ENCODE measurements at regions not wholly inside any gene's neighbourhood (a gene's known extent, or its start where the extent isn't known, plus 50 kb on each side); places are given as distances from the start of the nearest gene placed in this dataset.

GRCh38 chr16:55039042-55039441, 108.4 kb downstream of the IRX5 start:
- H3K4me1 ChIP-seq (ENCODE audit: control insufficient read depth, low read length) = no peaks in the 10 kb centered on the region
- no peaks in the 10 kb centered on the region for H3K79me2 ChIP-seq (ENCODE audit: control insufficient read depth, low read length)
- no peak overlapping the region for H3K27ac ChIP-seq (ENCODE audit: low read depth, low read length)
- no peaks in the 10 kb centered on the region for H3K27me3 ChIP-seq (ENCODE audit: control insufficient read depth, low read length)
- H3K4me2 ChIP-seq (ENCODE audit: low read length) = no peak overlapping the region
- TF ChIP-seq, protein P1, sequence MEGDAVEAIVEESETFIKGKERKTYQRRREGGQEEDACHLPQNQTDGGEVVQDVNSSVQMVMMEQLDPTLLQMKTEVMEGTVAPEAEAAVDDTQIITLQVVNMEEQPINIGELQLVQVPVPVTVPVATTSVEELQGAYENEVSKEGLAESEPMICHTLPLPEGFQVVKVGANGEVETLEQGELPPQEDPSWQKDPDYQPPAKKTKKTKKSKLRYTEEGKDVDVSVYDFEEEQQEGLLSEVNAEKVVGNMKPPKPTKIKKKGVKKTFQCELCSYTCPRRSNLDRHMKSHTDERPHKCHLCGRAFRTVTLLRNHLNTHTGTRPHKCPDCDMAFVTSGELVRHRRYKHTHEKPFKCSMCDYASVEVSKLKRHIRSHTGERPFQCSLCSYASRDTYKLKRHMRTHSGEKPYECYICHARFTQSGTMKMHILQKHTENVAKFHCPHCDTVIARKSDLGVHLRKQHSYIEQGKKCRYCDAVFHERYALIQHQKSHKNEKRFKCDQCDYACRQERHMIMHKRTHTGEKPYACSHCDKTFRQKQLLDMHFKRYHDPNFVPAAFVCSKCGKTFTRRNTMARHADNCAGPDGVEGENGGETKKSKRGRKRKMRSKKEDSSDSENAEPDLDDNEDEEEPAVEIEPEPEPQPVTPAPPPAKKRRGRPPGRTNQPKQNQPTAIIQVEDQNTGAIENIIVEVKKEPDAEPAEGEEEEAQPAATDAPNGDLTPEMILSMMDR (IDR thresholded peaks at IDR 0.05; ENCODE audit: low read depth, low read length, poor library complexity, severe bottlenecking) = no peak
- TF ChIP-seq EZH2phosphoT487 (IDR thresholded peaks at IDR 0.05; ENCODE audit: borderline replicate concordance, low read length) = no peak
- H3K9me3 ChIP-seq (ENCODE audit: control insufficient read depth, insufficient read depth, low read length) = no peaks in the 10 kb centered on the region
- H3K9me2 ChIP-seq (replicated peaks; ENCODE audit: control insufficient read depth, low read length) = no peaks in the 10 kb centered on the region
- no peak overlapping the region for H3K4me3 ChIP-seq (ENCODE audit: low read length)
- no peaks in the 10 kb centered on the region for H4K20me1 ChIP-seq (ENCODE audit: control insufficient read depth, insufficient read depth, low read depth, low read length)
- no peaks in the 10 kb centered on the region for H3K36me3 ChIP-seq (ENCODE audit: control insufficient read depth, low read length)
- no peaks in the 10 kb centered on the region for H3F3A ChIP-seq (ENCODE audit: control insufficient read depth, insufficient read depth)

DNA sequence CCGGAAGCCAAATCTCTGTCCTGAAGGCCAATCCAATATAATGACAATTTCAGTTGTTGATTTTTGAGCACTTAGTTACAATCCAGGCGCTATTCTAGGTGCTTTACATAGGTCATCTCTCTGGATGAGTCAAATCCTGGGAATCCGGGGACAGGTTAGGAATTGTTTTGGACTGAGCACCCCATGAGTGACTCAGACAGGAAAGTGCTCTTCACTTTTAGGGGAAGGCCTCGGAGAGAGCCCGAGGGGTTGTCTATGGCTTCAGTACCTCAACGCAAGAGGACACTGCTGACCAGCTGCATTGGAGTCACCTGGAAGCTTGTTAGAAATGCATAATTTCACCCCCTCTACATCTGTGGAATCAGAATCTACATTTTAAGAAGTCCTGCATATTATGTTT, 108.8 kb downstream of the IRX5 start:
- no peak overlapping the region for H3K27ac ChIP-seq (ENCODE audit: low read depth, low read length)
- TF ChIP-seq, protein P1 (IDR thresholded peaks at IDR 0.05; ENCODE audit: low read depth, low read length, poor library complexity, severe bottlenecking) = no peak
- no peak for TF ChIP-seq EZH2phosphoT487 (IDR thresholded peaks at IDR 0.05; ENCODE audit: borderline replicate concordance, low read length)
- H3K4me1 ChIP-seq (ENCODE audit: control insufficient read depth, low read length) = no peaks in the 10 kb centered on the region
- no peaks in the 10 kb centered on the region for H3K9me2 ChIP-seq (replicated peaks; ENCODE audit: control insufficient read depth, low read length)
- H3K4me2 ChIP-seq (ENCODE audit: low read length) = no peak overlapping the region
- no peaks in the 10 kb centered on the region for H3K79me2 ChIP-seq (ENCODE audit: control insufficient read depth, low read length)
- H3F3A ChIP-seq (ENCODE audit: control insufficient read depth, insufficient read depth) = no peaks in the 10 kb centered on the region
- no peaks in the 10 kb centered on the region for H3K36me3 ChIP-seq (ENCODE audit: control insufficient read depth, low read length)
- H3K9me3 ChIP-seq (ENCODE audit: control insufficient read depth, insufficient read depth, low read length) = no peaks in the 10 kb centered on the region
- no peaks in the 10 kb centered on the region for H3K27me3 ChIP-seq (ENCODE audit: control insufficient read depth, low read length)
- H3K4me3 ChIP-seq (ENCODE audit: low read length) = no peak overlapping the region
- no peaks in the 10 kb centered on the region for H4K20me1 ChIP-seq (ENCODE audit: control insufficient read depth, insufficient read depth, low read depth, low read length)

DNA sequence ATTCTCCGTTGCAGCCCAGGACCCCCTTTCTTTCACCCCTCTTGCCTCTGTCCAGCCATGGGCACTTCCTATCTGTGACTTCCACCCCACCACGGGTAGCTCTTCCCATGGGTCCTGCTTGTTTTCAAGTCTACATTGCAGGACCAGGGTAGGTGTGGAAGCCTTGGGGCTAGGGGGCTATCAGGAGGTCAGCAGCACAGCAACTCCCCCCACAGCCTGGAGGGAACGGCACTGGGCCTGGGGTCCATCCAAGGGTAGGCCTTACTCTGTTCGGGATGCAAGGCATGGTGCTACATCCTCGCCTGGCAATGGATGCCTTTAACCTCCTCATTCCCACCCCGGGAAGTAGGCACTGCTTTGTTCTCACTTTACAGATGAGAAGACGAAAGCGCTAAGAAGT, 109.3 kb downstream of the IRX5 start:
- Histone ChIP-seq H3K27ac (ENCODE audit: low read depth, low read length) (no peak overlapping the region), H3F3A (ENCODE audit: control insufficient read depth, insufficient read depth) (no peaks in the 10 kb centered on the region), H3K36me3 (ENCODE audit: control insufficient read depth, low read length) (no peaks in the 10 kb centered on the region), H3K27me3 (ENCODE audit: control insufficient read depth, low read length) (no peaks in the 10 kb centered on the region), H3K4me1 (ENCODE audit: control insufficient read depth, low read length) (no peaks in the 10 kb centered on the region), H3K4me3 (ENCODE audit: low read length) (no peak overlapping the region), H3K4me2 (ENCODE audit: low read length) (no peak overlapping the region), H3K9me3 (ENCODE audit: control insufficient read depth, insufficient read depth, low read length) (no peaks in the 10 kb centered on the region), H4K20me1 (ENCODE audit: control insufficient read depth, insufficient read depth, low read depth, low read length) (no peaks in the 10 kb centered on the region), H3K9me2 (replicated peaks; ENCODE audit: control insufficient read depth, low read length) (no peaks in the 10 kb centered on the region), H3K79me2 (ENCODE audit: control insufficient read depth, low read length) (no peaks in the 10 kb centered on the region)
- TF ChIP-seq, protein P1 (IDR thresholded peaks at IDR 0.05; ENCODE audit: low read depth, low read length, poor library complexity, severe bottlenecking) = no peak
- no peak for TF ChIP-seq EZH2phosphoT487 (IDR thresholded peaks at IDR 0.05; ENCODE audit: borderline replicate concordance, low read length)

Measured in DOHH2 (cell line).